Retinal pigment epithelial cell (primary cell): ENCODE measurements at regions not wholly inside any gene's neighbourhood (a gene's known extent, or its start where the extent isn't known, plus 50 kb on each side); places are given as distances from the start of the nearest gene placed in this dataset.

Experiments used
- DNase-seq: peaks from one replicate; pipeline ENCODE4 v3.0.0-alpha.2; 2010; ENCODE audit warnings: low read depth
- H3K4me3 ChIP-seq: 2 replicates; pipeline ENCODE4 v1.5.1; 2011; ENCODE audit warnings: mild to moderate bottlenecking, low read length, control low read depth, moderate library complexity
- CTCF ChIP-seq: conservative IDR thresholded peaks from 2 replicates; pipeline ENCODE4 v1.5.1; 2011; ENCODE audit warnings: low read depth, low read length, control low read depth, inconsistent platforms

GRCh38 chr11:82176945-82177344, 556.7 kb downstream of the FAM181B start:
- no peak for DNase-seq
- TF ChIP-seq CTCF, result no peak
- no peak overlapping the region for H3K4me3 ChIP-seq

- no peak for DNase-seq
- TF ChIP-seq CTCF, result no peak
- no peak overlapping the region for H3K4me3 ChIP-seq
Measured at GRCh38 chr11:82176365-82176764, 557.3 kb downstream of the FAM181B start.

GRCh38 chr11:82174610-82175009, 559.1 kb downstream of the FAM181B start:
- no peak for DNase-seq
- no peak overlapping the region for H3K4me3 ChIP-seq
- peak; percentile 32 for TF ChIP-seq CTCF

- no peak overlapping the region for H3K4me3 ChIP-seq
- DNase-seq, result no peak
- no peak for TF ChIP-seq CTCF
Measured at GRCh38 chr11:82146789-82147188, 586.9 kb downstream of the FAM181B start.

- DNase-seq, result no peak
- no peak for TF ChIP-seq CTCF
- H3K4me3 ChIP-seq, result no peak overlapping the region
Measured at GRCh38 chr11:82118946-82119345, 614.7 kb downstream of the FAM181B start.

GRCh38 chr11:82117362-82117761, 616.3 kb downstream of the FAM181B start:
- DNase-seq, result no peak
- TF ChIP-seq CTCF, result no peak

GRCh38 chr11:82105331-82105998, 628.2 kb downstream of the FAM181B start:
- TF ChIP-seq CTCF, result no peak
- no peak for DNase-seq
- no peak overlapping the region for H3K4me3 ChIP-seq

More at GRCh38 chr11:82117362-82117761, 616.3 kb downstream of the FAM181B start:
- H3K4me3 ChIP-seq, result no peak overlapping the region
